ENCODE measurements at regions not wholly inside any gene's neighbourhood (a gene's known extent, or its start where the extent isn't known, plus 50 kb on each side); places are given as distances from the start of the nearest gene placed in this dataset.

DNA sequence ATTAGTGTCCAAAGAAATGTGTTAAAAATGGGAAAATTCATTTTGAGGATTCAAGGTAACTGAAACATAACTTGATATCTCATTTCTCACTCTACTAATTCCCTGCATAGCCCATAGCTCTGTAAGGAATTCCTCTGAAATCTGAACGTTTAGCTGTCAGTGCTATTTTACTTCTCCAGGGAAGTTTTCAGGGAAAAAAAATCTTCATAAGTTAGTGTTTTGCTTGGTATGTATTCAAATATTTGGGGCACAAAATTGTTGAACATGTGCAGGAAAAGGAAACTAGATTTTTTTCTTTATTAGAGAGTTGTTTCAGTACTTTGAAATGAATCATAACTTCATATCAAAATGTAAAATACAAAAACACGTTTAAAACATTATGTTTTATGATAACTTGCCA, 891.4 kb downstream of the CENPC start:
- 50 to 68% (median 64%) methylated on average over 2 of the region's 2 CpGs for WGBS, 5 donors
- H3K27ac ChIP-seq = no peak overlapping the region
- intact Hi-C loops (cut with DNase I; ENCODE audit: low total_unique reads) = no loop called here

GRCh38 chr4:66649236-66649635, 896.1 kb downstream of the CENPC start:
- WGBS, 5 donors = 58 to 73% (median 66%) methylated on average over 2 of the region's 2 CpGs
- TF ChIP-seq EP300 (IDR thresholded peaks at IDR 0.05) = no peak
- TF ChIP-seq CTCF (IDR thresholded peaks at IDR 0.05) = no peak
- no peak for TF ChIP-seq POLR2A (IDR thresholded peaks at IDR 0.05)
- no peak for TF ChIP-seq POLR2AphosphoS5 (IDR thresholded peaks at IDR 0.05)
- intact Hi-C loops (cut with DNase I; ENCODE audit: low total_unique reads) = no loop called here

More for the DNA sequence above, 891.4 kb downstream of the CENPC start:
- Histone ChIP-seq H3K9me3 (peaks cover 0 to 12% (median 0%) of the 10 kb centered on the region in 4 donors), H3K36me3 (no peaks in the 10 kb centered on the region), H3K4me3 (no peak overlapping the region), H3K27me3 (no peaks in the 10 kb centered on the region), H3K4me1 (no peaks in the 10 kb centered on the region)
- TF ChIP-seq CTCF (IDR thresholded peaks at IDR 0.05) = no peak
- DNase-seq = no peak

DNA sequence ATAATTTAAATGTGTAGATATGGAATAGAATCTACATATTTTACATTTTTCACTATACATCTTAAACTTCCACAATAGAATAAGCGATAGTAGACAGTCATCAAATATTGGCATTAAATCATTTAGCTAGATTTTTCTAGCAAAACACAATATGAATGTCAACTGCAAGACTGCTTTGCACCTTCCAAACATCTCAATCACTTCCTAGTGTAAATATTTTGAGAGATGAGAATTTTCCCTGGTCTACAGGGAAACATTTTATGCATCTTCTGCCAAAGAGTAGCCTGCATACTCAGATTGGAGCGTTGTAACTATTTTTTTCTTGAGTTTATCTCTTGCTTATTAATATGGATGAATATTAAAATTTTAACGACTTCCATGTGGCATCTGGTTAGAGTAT, 897.4 kb downstream of the CENPC start:
- WGBS, 5 donors = 68 to 73% (median 72%) methylated on average over 3 of the region's 3 CpGs
- Histone ChIP-seq H3K36me3 (no peaks in the 10 kb centered on the region), H3K27ac (no peak overlapping the region), H3K27me3 (no peaks in the 10 kb centered on the region), H3K4me3 (no peak overlapping the region), H3K4me1 (no peaks in the 10 kb centered on the region), H3K9me3 (peaks cover 0 to 12% (median 0%) of the 10 kb centered on the region in 4 donors)
- TF ChIP-seq EP300 (IDR thresholded peaks at IDR 0.05) = no peak
- no peak for TF ChIP-seq POLR2AphosphoS5 (IDR thresholded peaks at IDR 0.05)
- no peak for TF ChIP-seq POLR2A (IDR thresholded peaks at IDR 0.05)
- TF ChIP-seq CTCF (IDR thresholded peaks at IDR 0.05) = no peak
- no peak for DNase-seq
- intact Hi-C loops (cut with DNase I; ENCODE audit: low total_unique reads) = no loop called here

More at GRCh38 chr4:66649236-66649635, 896.1 kb downstream of the CENPC start:
- Histone ChIP-seq H3K9me3 (peaks cover 0 to 12% (median 0%) of the 10 kb centered on the region in 4 donors), H3K36me3 (no peaks in the 10 kb centered on the region), H3K4me3 (no peak overlapping the region), H3K27me3 (no peaks in the 10 kb centered on the region), H3K4me1 (no peaks in the 10 kb centered on the region), H3K27ac (no peak overlapping the region)
- no peak for DNase-seq

- no peak overlapping the region for H3K4me3 ChIP-seq
- TF ChIP-seq POLR2A (IDR thresholded peaks at IDR 0.05) (no peak), POLR2AphosphoS5 (IDR thresholded peaks at IDR 0.05) (no peak), EP300 (IDR thresholded peaks at IDR 0.05) (no peak), CTCF (IDR thresholded peaks at IDR 0.05) (no peak)
- DNase-seq = no peak
- no peaks in the 10 kb centered on the region for H3K27me3 ChIP-seq
- H3K36me3 ChIP-seq = no peaks in the 10 kb centered on the region
- intact Hi-C loops (cut with DNase I; ENCODE audit: low total_unique reads) = no loop called here
- peaks cover 0 to 12% (median 0%) of the 10 kb centered on the region in 4 donors for H3K9me3 ChIP-seq
- no peaks in the 10 kb centered on the region for H3K4me1 ChIP-seq
- no peak overlapping the region for H3K27ac ChIP-seq
These were observed 897.8 kb downstream of the CENPC start for GRCh38 chr4:66647476-66647875.
